Ascending aorta (tissue), 2 donors: ENCODE measurements at regions not wholly inside any gene's neighbourhood (a gene's known extent, or its start where the extent isn't known, plus 50 kb on each side); places are given as distances from the start of the nearest gene placed in this dataset.
"Not testable (repeated sequence)": the region's sequence is repeated elsewhere in the genome, so short reads cannot be mapped to it uniquely, and the experiment has no call there.

Source experiments
- DNase-seq, 2 donors: peaks; one replicate each; pipeline ENCODE4 v3.0.0-alpha.2; 2019; ENCODE audit warnings: low spot score in 2 of 2
- H3K27ac ChIP-seq, 2 donors: fragments of 200-600 bp; sonication (generic); one replicate each; pipeline ENCODE4 v1.5.1; 2016 to 2017; ENCODE audit warnings: mild to moderate bottlenecking in 1 of 2
- H3K27me3 ChIP-seq: fragments of 200-600 bp; sonication (generic); one replicate; pipeline ENCODE4 v1.5.1; 2017
- H3K36me3 ChIP-seq, 2 donors: fragments of 200-600 bp; sonication (generic); one replicate each; pipeline ENCODE4 v1.5.1; 2016
- H3K4me1 ChIP-seq, 2 donors: fragments of 200-600 bp; sonication (generic); one replicate each; pipeline ENCODE4 v1.5.1; 2016 to 2017; ENCODE audit warnings: mild to moderate bottlenecking in 1 of 2
- H3K4me3 ChIP-seq, 2 donors: fragments of 200-600 bp; sonication (generic); one replicate each; pipeline ENCODE4 v1.5.1; 2016 to 2017; ENCODE audit warnings: mild to moderate bottlenecking in 1 of 2
- H3K9me3 ChIP-seq, 2 donors: fragments of 200-600 bp; sonication (generic); one replicate each; pipeline ENCODE4 v1.5.1; 2016
- CTCF ChIP-seq, 3 experiments: fragments of 200-600 bp in 2 of 3; fragments of 450-650 bp in 1 of 3; sonication (generic) in 2 of 3; IDR thresholded peaks; one replicate each; pipeline ENCODE4 v1.5.1; 2016 to 2019; ENCODE audit warnings: antibody characterized with exemption in 3 of 3, mild to moderate bottlenecking in 1 of 3, moderate library complexity in 1 of 3
- intact Hi-C: fragments of 100-400 bp; cut with DNase I; formaldehyde crosslinking; loops from one replicate; pipeline ENCODE4 v1.15.1; 2023

GRCh38 chr9:102650896-102651295 is 344.2 kb upstream of the CYLC2 start:
- Histone ChIP-seq H3K27me3 (no peaks in the 10 kb centered on the region), H3K27ac (no peak overlapping the region), H3K4me1 (no peaks in the 10 kb centered on the region), H3K36me3 (no peaks in the 10 kb centered on the region), H3K4me3 (no peak overlapping the region), H3K9me3 (no peaks in the 10 kb centered on the region)
- intact Hi-C loops: no loop called here
- DNase-seq: no peak
- no peak for TF ChIP-seq CTCF (IDR thresholded peaks at IDR 0.05)

GRCh38 chr9:102642651-102643050 is 352.5 kb upstream of the CYLC2 start:
- Histone ChIP-seq H3K4me1 (no peaks in the 10 kb centered on the region), H3K27me3 (no peaks in the 10 kb centered on the region), H3K27ac (no peak overlapping the region), H3K36me3 (no peaks in the 10 kb centered on the region), H3K4me3 (no peak overlapping the region), H3K9me3 (no peaks in the 10 kb centered on the region)
- intact Hi-C loops: no loop called here
- no peak for TF ChIP-seq CTCF (IDR thresholded peaks at IDR 0.05)
- no peak for DNase-seq

GRCh38 chr9:102631559-102631958 is 363.6 kb upstream of the CYLC2 start:
- no peak for TF ChIP-seq CTCF (IDR thresholded peaks at IDR 0.05)
- H3K27me3 ChIP-seq: no peaks in the 10 kb centered on the region
- H3K4me3 ChIP-seq: no peak overlapping the region
- H3K4me1 ChIP-seq: no peaks in the 10 kb centered on the region
- H3K27ac ChIP-seq: no peak overlapping the region
- peaks cover 0 to 3% of the 10 kb centered on the region in 2 donors for H3K9me3 ChIP-seq
- intact Hi-C loops: no loop called here
- DNase-seq: no peak
- no peaks in the 10 kb centered on the region for H3K36me3 ChIP-seq

GRCh38 chr9:102609461-102609860 is 385.7 kb upstream of the CYLC2 start:
- no peak for DNase-seq
- peaks cover 0 to 6% of the 10 kb centered on the region in 2 donors for H3K9me3 ChIP-seq
- no peaks in the 10 kb centered on the region for H3K4me1 ChIP-seq
- no peak overlapping the region for H3K27ac ChIP-seq
- intact Hi-C loops: no loop called here
- H3K4me3 ChIP-seq: no peak overlapping the region
- no peaks in the 10 kb centered on the region for H3K27me3 ChIP-seq
- no peak for TF ChIP-seq CTCF (IDR thresholded peaks at IDR 0.05)
- no peaks in the 10 kb centered on the region for H3K36me3 ChIP-seq

DNA sequence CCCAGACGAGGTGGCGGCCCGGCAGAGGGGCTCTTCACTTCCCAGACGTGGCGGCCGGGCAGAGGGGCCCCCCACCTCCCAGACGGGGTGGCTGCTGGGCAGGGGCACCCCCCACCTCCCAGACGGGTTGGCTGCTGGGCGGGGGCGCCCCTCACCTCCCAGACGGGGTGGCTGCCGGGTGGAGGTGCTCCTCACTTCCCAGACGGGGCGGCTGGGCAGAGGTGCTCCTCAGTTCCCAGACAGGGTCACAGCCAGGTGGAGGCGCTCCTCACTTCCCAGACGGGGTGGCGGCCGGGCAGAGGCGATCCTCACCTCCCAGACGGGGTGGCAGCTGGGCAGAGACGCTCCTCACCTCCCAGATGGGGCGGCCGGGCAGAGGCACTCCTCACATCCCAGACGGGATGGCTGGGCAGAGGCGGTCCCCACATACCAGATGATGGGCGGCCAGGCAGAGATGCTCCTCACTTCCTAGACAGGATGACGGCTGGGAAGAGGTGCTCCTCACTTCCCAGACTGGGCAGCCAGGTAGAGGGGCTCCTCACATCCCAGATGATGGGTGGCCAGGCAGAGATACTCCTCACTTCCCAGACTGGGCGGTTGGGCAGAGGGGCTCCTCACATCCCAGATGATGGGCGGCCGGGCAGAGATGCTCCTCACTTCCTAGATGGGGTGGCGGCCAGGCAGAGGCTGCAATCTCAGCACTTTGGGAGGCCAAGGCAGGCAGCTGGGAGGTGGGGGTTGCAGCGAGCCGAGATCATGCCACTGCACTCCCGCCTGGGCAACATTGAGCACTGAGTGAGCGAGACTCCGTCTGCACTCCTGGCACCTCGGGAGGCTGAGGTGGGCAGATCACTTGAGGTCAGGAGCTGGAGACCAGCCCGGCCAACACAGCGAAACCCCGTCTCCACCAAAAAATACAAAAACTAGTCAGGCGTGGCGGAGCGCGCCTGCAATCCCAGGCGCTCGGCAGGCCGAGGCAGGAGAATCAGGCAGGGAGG is 391.6 kb upstream of the CYLC2 start:
- DNase-seq, H3K27me3 ChIP-seq, H3K4me1 ChIP-seq, H3K36me3 ChIP-seq, H3K27ac ChIP-seq, intact Hi-C loops, H3K4me3 ChIP-seq: not testable (repeated sequence)
- peaks cover 10 to 32% of the 10 kb centered on the region in 2 donors for H3K9me3 ChIP-seq

GRCh38 chr9:102594241-102594640 is 400.9 kb upstream of the CYLC2 start:
- Histone ChIP-seq H3K4me3 (no peak overlapping the region), H3K36me3 (no peaks in the 10 kb centered on the region), H3K27ac (no peak overlapping the region), H3K27me3 (no peaks in the 10 kb centered on the region), H3K4me1 (no peaks in the 10 kb centered on the region), H3K9me3 (peaks cover 0 to 5% of the 10 kb centered on the region in 2 donors)
- DNase-seq: no peak
- no peak for TF ChIP-seq CTCF (IDR thresholded peaks at IDR 0.05)
- intact Hi-C loops: no loop called here
